Epidermal melanocyte (primary cell): ENCODE measurements at regions not wholly inside any gene's neighbourhood (a gene's known extent, or its start where the extent isn't known, plus 50 kb on each side); places are given as distances from the start of the nearest gene placed in this dataset.
A peak's percentile ranks its signal among the peaks of the same experiment; 100 is the strongest.
"Not testable (repeated sequence)": the region's sequence is repeated elsewhere in the genome, so short reads cannot be mapped to it uniquely, and the experiment has no call there.

Experiments used
- DNase-seq: peaks from one replicate; pipeline ENCODE4 v3.0.0; 2011; ENCODE audit warnings: low spot score; ENCODE audit not compliant: insufficient read length

GRCh38 chr3:106943071-106943470 is 434.2 kb upstream of the CCDC54 start:
- no peak for DNase-seq

- DNase-seq: no peak
Observed at GRCh38 chr3:106945435-106945834, 431.8 kb upstream of the CCDC54 start.

- no peak for DNase-seq
Observed at GRCh38 chr3:106946866-106947265, 430.4 kb upstream of the CCDC54 start.

- no peak for DNase-seq
Observed at GRCh38 chr3:106957029-106957428, 420.2 kb upstream of the CCDC54 start.

GRCh38 chr3:106962993-106963392 is 414.2 kb upstream of the CCDC54 start:
- DNase-seq: no peak

- DNase-seq: peak; percentile 20
Observed at GRCh38 chr3:106963442-106963841, 413.8 kb upstream of the CCDC54 start.

- DNase-seq: no peak
Observed at GRCh38 chr3:106965307-106965706, 411.9 kb upstream of the CCDC54 start.

- DNase-seq: no peak
Observed at GRCh38 chr3:106969596-106969995, 407.6 kb upstream of the CCDC54 start.

GRCh38 chr3:106981392-106981791 is 395.8 kb upstream of the CCDC54 start:
- DNase-seq: no peak

- DNase-seq: no peak
Observed at GRCh38 chr3:106985721-106986120, 391.5 kb upstream of the CCDC54 start.

GRCh38 chr3:106998841-106999682 is 378.2 kb upstream of the CCDC54 start:
- not testable (repeated sequence) for DNase-seq

- DNase-seq: no peak
Observed at GRCh38 chr3:107001635-107002034, 375.6 kb upstream of the CCDC54 start.

GRCh38 chr3:107005352-107005751 is 371.9 kb upstream of the CCDC54 start:
- DNase-seq: not testable (repeated sequence)

GRCh38 chr3:107008213-107008612 is 369.0 kb upstream of the CCDC54 start:
- DNase-seq: no peak

GRCh38 chr3:107013641-107014040 is 363.6 kb upstream of the CCDC54 start:
- no peak for DNase-seq

GRCh38 chr3:107024551-107025026 is 352.6 kb upstream of the CCDC54 start:
- no peak for DNase-seq

GRCh38 chr3:107025961-107026360 is 351.3 kb upstream of the CCDC54 start:
- no peak for DNase-seq

- no peak for DNase-seq
Observed at GRCh38 chr3:107028086-107028485, 349.2 kb upstream of the CCDC54 start.

- no peak for DNase-seq
Observed at GRCh38 chr3:107028626-107029025, 348.6 kb upstream of the CCDC54 start.

- DNase-seq: no peak
Observed at GRCh38 chr3:107032111-107032510, 345.1 kb upstream of the CCDC54 start.

- DNase-seq: no peak
Observed at GRCh38 chr3:107034142-107034541, 343.1 kb upstream of the CCDC54 start.

GRCh38 chr3:107035176-107035575 is 342.1 kb upstream of the CCDC54 start:
- no peak for DNase-seq

- no peak for DNase-seq
Observed at GRCh38 chr3:107044677-107045076, 332.6 kb upstream of the CCDC54 start.
